ENCODE measurements at regions not wholly inside any gene's neighbourhood (a gene's known extent, or its start where the extent isn't known, plus 50 kb on each side); places are given as distances from the start of the nearest gene placed in this dataset.

DNA sequence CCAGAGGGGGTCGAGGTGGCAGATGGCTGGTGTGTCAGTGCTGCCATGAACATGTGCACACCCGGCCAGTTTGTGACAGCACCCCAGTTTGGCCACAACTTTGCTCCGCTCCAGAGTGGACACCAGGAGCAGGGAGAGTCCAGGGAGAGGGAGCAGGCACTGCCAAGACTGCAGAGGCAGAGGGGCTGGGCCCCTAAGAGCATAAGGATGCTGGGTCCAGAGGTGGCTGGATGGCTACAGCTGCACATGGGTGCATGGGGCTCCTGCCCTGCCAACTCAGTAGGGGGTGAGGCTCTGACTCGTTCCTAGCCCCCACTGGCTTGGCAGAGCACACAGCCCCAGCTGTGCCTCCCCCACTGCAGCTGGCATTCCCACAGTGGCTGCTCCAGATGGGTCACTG lies 999.2 kb upstream of the CRIM1 start:
- TF ChIP-seq, protein P1, sequence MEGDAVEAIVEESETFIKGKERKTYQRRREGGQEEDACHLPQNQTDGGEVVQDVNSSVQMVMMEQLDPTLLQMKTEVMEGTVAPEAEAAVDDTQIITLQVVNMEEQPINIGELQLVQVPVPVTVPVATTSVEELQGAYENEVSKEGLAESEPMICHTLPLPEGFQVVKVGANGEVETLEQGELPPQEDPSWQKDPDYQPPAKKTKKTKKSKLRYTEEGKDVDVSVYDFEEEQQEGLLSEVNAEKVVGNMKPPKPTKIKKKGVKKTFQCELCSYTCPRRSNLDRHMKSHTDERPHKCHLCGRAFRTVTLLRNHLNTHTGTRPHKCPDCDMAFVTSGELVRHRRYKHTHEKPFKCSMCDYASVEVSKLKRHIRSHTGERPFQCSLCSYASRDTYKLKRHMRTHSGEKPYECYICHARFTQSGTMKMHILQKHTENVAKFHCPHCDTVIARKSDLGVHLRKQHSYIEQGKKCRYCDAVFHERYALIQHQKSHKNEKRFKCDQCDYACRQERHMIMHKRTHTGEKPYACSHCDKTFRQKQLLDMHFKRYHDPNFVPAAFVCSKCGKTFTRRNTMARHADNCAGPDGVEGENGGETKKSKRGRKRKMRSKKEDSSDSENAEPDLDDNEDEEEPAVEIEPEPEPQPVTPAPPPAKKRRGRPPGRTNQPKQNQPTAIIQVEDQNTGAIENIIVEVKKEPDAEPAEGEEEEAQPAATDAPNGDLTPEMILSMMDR (IDR thresholded peaks at IDR 0.05), result no peak
- TF ChIP-seq EZH2 (IDR thresholded peaks at IDR 0.05), result no peak

Measured in neural progenitor cell (in vitro differentiated cells).